HG03442 (cell line): ENCODE measurements at regions not wholly inside any gene's neighbourhood (a gene's known extent, or its start where the extent isn't known, plus 50 kb on each side); places are given as distances from the start of the nearest gene placed in this dataset.
"Not testable (repeated sequence)": the region's sequence is repeated elsewhere in the genome, so short reads cannot be mapped to it uniquely, and the experiment has no call there.

Experiments
- ATAC-seq: cut with Tn5 transposase; IDR thresholded peaks from one replicate; pipeline ENCODE4 v1.9.1; 2021; ENCODE audit warnings: mild to moderate bottlenecking, moderate library complexity; ENCODE audit not compliant: unreplicated experiment

- ATAC-seq: no peak
Measured at GRCh38 chr2:163970058-163970813, 234.4 kb upstream of the FIGN start.

GRCh38 chr2:163964278-163964677, 228.5 kb upstream of the FIGN start:
- ATAC-seq: not testable (repeated sequence)

DNA sequence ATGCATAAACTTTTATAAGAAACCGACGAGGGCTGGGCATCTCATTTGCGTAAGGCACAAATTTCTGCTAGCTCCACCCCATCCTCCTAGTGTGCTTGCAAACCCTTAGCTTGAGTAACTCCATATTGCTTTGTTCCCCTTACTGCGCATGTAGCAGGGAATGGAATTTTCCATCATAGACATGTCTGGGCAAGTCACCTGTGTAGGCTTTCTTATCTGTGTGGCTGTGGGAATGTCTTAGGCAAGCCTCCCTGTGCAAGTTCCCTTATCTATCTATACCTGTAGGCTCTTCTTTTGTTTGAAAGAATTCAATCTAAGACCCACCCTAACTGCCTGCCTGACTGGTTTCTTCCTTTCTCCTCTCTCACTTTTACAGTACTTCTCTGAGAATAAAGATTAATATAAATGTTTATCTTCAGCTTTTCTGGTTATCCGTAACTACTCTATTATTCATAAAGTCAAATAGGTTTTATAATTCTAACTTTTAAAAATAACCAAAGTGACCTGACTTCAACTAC, 217.6 kb upstream of the FIGN start:
- ATAC-seq: no peak

DNA sequence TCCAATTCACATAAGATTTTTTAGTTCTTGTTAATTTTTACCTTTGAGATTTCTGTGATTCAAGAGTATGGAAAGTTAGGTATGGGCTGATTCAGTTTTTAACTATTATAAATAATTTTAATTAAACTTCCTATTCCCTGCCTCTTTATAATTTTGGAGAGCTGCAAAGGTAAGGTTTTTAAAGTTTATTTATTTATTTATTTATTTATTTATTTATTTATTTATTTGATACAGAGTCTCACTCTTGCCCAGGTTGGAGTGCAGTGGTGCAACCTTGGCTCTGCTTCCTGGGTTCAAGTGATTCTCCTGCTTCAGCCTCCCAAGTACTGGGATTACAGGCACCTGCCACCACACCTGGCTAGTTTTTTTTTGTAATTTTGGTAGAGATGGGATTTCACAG, 215.5 kb upstream of the FIGN start:
- no peak for ATAC-seq

DNA sequence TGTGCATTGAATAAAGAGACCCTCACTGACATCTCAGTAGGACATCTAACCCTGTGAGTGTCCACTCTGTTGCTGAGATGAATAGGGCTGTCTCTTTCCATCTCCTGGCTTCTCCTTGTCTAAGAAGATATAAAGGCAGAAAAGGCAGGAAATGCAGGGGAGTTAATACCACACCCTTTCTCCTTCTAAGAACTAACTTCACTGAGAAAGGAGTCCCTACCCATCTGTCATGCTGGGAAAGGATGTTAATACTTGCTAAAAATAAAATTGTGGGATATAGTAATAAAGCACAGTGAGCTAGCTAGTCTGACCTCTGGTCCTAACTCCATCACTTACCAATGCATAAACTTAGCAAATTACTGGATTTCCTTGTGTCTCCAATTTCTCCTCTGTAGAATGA, 213.9 kb upstream of the FIGN start:
- no peak for ATAC-seq

- ATAC-seq: no peak
Measured at GRCh38 chr2:163944347-163944737, 208.5 kb upstream of the FIGN start.

DNA sequence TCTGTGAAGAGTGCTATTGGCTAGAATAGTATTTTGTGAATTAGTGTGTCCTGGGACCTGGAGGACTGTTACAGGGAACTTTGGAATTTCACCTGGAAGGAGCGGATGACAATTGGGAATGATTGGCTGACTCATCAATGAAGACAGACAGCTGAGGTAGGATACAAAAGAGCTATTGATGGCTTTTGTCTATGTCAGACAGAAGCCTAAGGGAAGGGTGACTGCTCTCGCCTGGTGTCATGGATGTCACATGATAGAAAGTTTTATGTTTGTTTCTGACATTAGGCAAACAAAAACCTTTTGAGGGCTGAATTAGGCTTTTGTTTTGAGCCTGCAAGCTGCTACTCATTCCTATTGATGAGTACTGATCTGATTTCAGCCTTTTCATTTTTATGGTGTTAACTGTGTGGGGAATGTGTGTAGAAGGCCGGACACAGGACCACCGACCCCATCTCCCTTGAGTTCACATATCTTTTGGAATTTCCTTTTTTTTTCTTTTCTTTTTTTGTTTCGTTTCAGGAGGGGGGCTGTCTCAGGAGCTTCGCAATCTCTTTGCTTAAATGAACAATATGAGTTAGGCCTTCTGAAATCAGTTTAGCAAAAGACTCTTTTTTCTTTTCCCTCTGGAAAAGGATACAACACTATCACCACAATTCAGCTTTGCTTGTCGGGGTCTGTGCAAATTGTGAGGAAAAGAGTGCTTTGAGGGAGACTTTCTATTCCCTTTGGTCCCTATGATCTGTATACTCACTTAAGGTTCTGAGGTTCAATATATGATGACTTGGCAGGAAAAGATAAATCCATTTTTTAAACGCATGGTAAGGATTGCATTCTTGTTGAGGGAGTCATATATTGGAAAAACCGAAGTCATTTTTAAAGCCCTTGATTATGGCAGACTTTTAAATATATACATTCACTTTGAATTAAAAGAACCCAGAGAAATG, 207.9 kb upstream of the FIGN start:
- ATAC-seq: no peak

GRCh38 chr2:163934131-163934530, 198.3 kb upstream of the FIGN start:
- ATAC-seq: no peak

- ATAC-seq: no peak
Measured at GRCh38 chr2:163919717-163920116, 183.9 kb upstream of the FIGN start.

DNA sequence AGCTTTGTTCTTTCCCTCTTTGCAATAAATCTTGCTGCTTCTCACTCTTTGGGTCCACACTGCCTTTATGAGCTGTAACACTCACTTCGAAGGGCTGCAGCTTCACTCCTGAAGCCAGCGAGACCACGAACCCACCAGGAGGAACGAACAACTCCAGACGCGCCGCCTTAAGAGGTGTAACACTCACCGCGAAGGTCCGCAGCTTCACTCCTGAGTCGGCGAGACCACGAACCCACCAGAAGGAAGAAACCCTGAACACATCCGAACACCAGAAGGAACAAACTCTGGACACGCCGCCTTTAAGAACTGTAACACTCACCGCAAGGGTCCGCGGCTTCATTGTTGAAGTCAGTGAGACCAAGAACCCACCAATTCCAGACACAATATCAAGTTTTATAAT, 178.7 kb upstream of the FIGN start:
- not testable (repeated sequence) for ATAC-seq

DNA sequence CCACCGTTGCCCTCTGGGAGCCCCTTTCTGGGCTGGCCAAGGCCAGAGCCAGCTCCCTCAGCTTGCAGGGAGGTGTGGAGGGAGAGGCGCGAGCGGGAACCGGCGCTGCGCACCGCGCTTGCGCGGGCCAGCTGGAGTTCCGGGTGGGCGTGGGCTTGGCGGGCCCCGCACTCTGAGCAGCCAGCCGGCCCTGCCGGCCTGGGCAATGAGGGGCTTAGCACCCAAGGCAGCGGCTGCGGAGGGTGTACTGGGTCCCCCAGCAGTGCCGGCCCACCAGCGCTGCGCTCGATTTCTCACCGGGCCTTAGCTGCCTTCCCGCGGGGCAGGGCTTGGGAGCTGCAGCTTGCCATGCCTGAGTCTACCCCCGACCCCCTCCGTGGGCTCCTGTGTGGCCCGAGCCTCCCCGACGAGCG, 177.7 kb upstream of the FIGN start:
- not testable (repeated sequence) for ATAC-seq

DNA sequence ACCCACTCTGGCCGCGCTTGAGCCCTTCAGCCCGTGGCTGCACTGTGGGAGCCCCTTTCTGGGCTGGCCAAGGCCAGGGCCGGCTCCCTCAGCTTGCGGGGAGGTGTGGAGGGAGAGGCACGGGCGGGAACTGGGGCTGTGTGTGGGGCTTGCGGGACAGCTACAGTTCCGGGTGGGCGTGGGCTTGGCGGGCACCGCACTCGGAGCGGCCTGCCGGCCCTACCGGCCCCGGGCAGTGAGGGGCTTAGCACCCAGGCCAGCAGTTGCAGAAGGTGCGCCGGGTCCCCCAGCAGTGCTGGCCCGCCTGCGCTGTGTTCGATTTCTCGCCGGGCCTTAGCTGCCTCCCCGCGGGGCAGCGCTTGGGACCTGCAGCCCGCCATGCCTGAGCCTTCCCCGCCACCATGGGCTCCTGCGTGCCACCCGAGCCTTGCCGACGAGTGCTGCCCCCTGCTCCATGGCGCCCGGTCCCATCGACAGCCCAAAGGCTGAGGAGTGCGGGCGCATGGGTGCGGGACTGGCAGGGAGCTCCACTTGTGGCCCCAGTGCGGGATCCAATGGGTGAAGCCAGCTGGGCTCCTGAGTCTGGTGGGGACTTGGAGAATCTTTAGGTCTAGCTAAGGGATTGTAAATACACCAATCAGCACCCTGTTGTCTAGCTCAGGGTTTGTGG, 173.7 kb upstream of the FIGN start:
- no peak for ATAC-seq

DNA sequence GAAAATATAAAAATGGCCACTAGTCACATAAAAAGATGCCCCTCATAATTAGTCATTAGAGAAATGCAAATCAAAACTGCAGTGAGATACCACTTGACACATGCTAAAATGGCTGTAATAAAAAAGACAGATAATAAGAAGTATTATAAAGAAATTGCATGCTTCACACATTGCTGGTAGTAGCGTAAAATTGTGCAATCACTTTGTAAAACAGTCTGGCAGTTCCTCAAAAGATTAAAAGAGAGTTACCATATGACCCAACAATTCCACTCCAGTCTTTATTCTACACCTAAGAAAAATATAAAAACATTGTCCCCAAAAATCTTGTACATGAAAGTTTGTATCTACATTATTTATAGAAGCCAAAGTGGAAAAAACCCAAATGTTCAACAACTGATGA, 170.6 kb upstream of the FIGN start:
- no peak for ATAC-seq

DNA sequence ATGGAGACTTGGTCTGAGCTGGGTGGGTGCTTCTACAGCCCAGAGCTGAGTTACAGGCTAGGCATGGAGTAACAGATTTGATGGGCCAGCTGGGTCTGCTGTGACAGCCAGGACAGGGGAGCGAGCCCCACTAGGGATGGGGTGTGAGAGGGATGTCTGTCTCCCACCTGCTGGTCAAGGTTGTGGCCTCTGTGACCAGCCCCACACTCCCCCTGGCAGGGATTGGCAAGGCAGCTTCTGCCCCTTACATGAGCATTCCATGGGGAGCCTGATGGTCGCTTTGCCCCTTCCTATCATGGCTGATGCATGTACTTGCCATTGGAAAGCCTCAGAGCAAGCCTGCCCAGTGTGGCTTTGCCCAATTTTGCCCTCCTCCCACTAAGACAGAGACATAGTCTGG, 162.0 kb upstream of the FIGN start:
- no peak for ATAC-seq

- not testable (repeated sequence) for ATAC-seq
Measured at GRCh38 chr2:163893444-163893843, 157.6 kb upstream of the FIGN start.

GRCh38 chr2:163888591-163888990, 152.8 kb upstream of the FIGN start:
- ATAC-seq: no peak

GRCh38 chr2:163887182-163887581, 151.4 kb upstream of the FIGN start:
- ATAC-seq: no peak

DNA sequence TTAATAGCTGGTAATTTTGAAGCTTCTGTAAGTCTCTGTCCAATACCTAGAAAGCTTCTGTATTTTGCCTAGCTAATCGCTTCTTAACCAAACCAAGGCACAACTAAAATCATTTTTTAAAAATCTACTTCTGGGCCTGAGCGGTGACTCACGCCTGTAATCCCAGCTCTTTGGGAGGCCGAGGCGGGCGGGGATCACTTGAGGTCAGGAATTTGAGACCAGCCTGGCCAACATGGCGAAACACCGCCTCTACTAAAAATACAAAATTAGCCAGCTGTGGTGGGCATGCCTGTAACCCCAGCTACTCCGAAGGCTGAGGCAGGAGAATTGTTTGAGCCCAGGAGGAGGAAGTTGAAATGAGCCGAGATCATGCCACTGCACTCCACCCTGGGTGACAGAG, 148.6 kb upstream of the FIGN start:
- no peak for ATAC-seq

DNA sequence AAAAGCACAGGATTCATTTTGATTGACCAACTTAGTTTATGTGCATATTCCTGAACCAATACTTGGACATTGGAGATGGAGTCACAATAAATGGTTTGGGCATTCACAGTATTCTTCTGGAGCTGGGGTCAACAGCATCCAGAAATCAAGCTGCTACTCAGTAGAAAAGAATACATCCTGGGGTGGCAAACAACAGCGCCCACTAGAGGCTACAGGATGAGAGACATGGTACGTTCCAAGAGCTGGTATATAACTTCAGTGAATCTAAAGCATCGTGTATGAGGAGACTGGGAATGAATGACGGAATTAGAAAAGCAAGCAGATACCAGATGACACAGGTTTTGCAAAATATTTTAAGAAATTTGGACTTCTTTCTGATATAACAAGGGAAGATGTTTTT, 142.9 kb upstream of the FIGN start:
- ATAC-seq: no peak

- no peak for ATAC-seq
Measured at GRCh38 chr2:163877316-163877715, 141.5 kb upstream of the FIGN start.

DNA sequence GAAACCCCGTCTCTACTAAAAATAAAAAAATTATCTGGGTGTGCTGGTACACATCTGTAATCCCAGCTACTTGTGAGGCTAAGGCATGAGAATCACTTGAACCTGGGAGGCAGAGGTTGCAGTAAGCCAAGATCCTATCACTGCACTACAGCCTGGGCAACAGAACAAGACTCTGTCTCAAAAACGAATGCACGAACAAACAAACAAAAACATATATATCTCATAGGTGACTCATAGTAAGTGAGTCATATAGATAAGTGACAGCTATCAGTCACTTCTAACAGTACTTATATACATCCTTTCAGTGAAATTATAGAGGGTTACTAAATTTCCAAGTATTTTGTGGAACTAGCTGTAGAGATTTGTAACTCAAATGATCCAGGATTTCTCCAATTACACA, 127.3 kb upstream of the FIGN start:
- ATAC-seq: no peak
